GM12878 (cell line): ENCODE measurements at regions not wholly inside any gene's neighbourhood (a gene's known extent, or its start where the extent isn't known, plus 50 kb on each side); places are given as distances from the start of the nearest gene placed in this dataset.

Source experiments
- ATAC-seq: fragments of 200-7000 bp; cut with Tn5 transposase; 3 replicates; pipeline ENCODE4 v1.9.1; 2020; ENCODE audit warnings: mild to moderate bottlenecking, moderate library complexity
- BruUV-seq: library from RNA; stranded (reverse); fragments of 400-500 nt; replicated peaks from 2 replicates; lab custom pipeline; 2021; lab: Mats Ljungman, UMichigan
- CTCF ChIA-PET: fragments of 300-600 bp; sonication (Branson Sonifier 250); formaldehyde crosslinking; extraction: SDS; loops from one replicate; lab custom pipeline; 2021; ENCODE audit warnings: inconsistent platforms; lab: Yijun Ruan, JAX
- POLR2A ChIA-PET: fragments of 350-600 bp; formaldehyde crosslinking; extraction: SDS; loops from one replicate; lab custom pipeline; 2021; ENCODE audit warnings: inconsistent platforms; lab: Charles Lee
- RAD21 ChIA-PET: fragments of 300-600 bp; sonication (Branson Sonifier 250); formaldehyde crosslinking; loops from one replicate; lab custom pipeline; 2023; ENCODE audit warnings: antibody characterized with exemption; ENCODE audit not compliant: unreplicated experiment; lab: Charles Lee
- SMC1A ChIA-PET: fragments of 300-600 bp; sonication (Branson Sonifier 250); formaldehyde crosslinking; loops from one replicate; lab custom pipeline; 2023; ENCODE audit not compliant: unreplicated experiment, uncharacterized antibody; lab: Charles Lee
- DNase-seq: peaks from one replicate; pipeline ENCODE4 v3.0.0-alpha.2; 2011; ENCODE audit warnings: low read depth, low spot score
- FAIRE-seq: peaks from 3 replicates; lab custom pipeline; 2011; peaks lifted over from hg19 to GRCh38; lab: Jason Lieb, UNC
- H2AFZ ChIP-seq: 2 replicates; pipeline ENCODE4 v1.6.0; 2011; ENCODE audit warnings: low read depth, low read length, control low read depth; ENCODE audit not compliant: control insufficient read depth
- H3K27ac ChIP-seq: 2 replicates; pipeline ENCODE4 v1.5.1; 2011; ENCODE audit warnings: control low read depth; ENCODE audit not compliant: control insufficient read depth, insufficient read depth
- H3K27me3 ChIP-seq, 2 experiments: replicated peaks in 1 of 2; 2 replicates each; pipeline versions ENCODE4 v1.6.0 to v1.6.1; 2011; ENCODE audit warnings: low read length in 1 of 2; ENCODE audit not compliant: control insufficient read depth in 2 of 2, insufficient read depth in 2 of 2
- H3K36me3 ChIP-seq, 2 experiments: 2 replicates each; pipeline ENCODE4 v1.5.1; 2011; ENCODE audit warnings: low read length in 1 of 2; ENCODE audit not compliant: control insufficient read depth in 2 of 2, insufficient read depth in 2 of 2
- H3K4me1 ChIP-seq: 2 replicates; pipeline ENCODE4 v1.6.1; 2011; ENCODE audit warnings: mild to moderate bottlenecking, low read length, moderate library complexity, mixed read lengths; ENCODE audit not compliant: control insufficient read depth, insufficient read depth
- H3K4me2 ChIP-seq: 2 replicates; pipeline ENCODE4 v1.6.0; 2011; ENCODE audit warnings: control low read depth; ENCODE audit not compliant: control insufficient read depth, insufficient read depth
- H3K4me3 ChIP-seq: fragments of 200-600 bp; sonication (generic); 2 replicates; pipeline ENCODE4 v1.5.1; 2016
- H3K79me2 ChIP-seq: 2 replicates; pipeline ENCODE4 v1.6.0; 2011; ENCODE audit warnings: low read length; ENCODE audit not compliant: control insufficient read depth, insufficient read depth
- H3K9ac ChIP-seq: 2 replicates; pipeline ENCODE4 v1.8.0; 2011; ENCODE audit warnings: low read length, control low read depth, mixed read lengths; ENCODE audit not compliant: control insufficient read depth, insufficient read depth
- H3K9me3 ChIP-seq: replicated peaks from 3 replicates; pipeline ENCODE4 v1.5.1; 2011; ENCODE audit warnings: mild to moderate bottlenecking, low read length; ENCODE audit not compliant: control insufficient read depth, insufficient read depth
- H4K20me1 ChIP-seq: 2 replicates; pipeline ENCODE4 v1.6.0; 2011; ENCODE audit not compliant: control insufficient read depth, insufficient read depth
- ATF3 ChIP-seq: IDR thresholded peaks from 2 replicates; pipeline ENCODE4 v1.6.1; 2011; ENCODE audit warnings: low read depth, mild to moderate bottlenecking, low read length, moderate library complexity, borderline replicate concordance; ENCODE audit errors: extremely low read depth
- CHD2 ChIP-seq: IDR thresholded peaks from 2 replicates; pipeline ENCODE4 v1.6.1; 2011; ENCODE audit warnings: low read depth, low read length, improper control_type of control experiment, borderline replicate concordance
- CTCF ChIP-seq, 3 experiments: IDR thresholded peaks in 2 of 3; conservative IDR thresholded peaks in 1 of 3; 2 replicates each; pipeline ENCODE4 v1.5.1; 2011; ENCODE audit warnings: low read depth in 3 of 3, low read length in 3 of 3, mild to moderate bottlenecking in 3 of 3, control low read depth in 2 of 3, moderate library complexity in 2 of 3, inconsistent platforms in 1 of 3, mixed read lengths in 1 of 3; ENCODE audit not compliant: control insufficient read depth in 2 of 3, insufficient read depth in 1 of 3; ENCODE audit errors: extremely low read depth in 1 of 3
- MLLT1 ChIP-seq: fragments of 450-650 bp; IDR thresholded peaks from 2 replicates; pipeline ENCODE4 v1.6.1; 2016; ENCODE audit warnings: mild to moderate bottlenecking
- NFYB ChIP-seq: IDR thresholded peaks from 2 replicates; pipeline ENCODE4 v1.6.1; 2011; ENCODE audit warnings: low read depth, mild to moderate bottlenecking, low read length, improper control_type of control experiment, moderate library complexity; ENCODE audit not compliant: insufficient read depth
- NRF1 ChIP-seq: conservative IDR thresholded peaks from 2 replicates; pipeline ENCODE4 v1.6.1; 2011; ENCODE audit warnings: mild to moderate bottlenecking, low read depth, low read length, improper control_type of control experiment
- POLR2AphosphoS5 ChIP-seq: IDR thresholded peaks from 2 replicates; pipeline ENCODE4 v1.6.1; 2011; ENCODE audit warnings: mild to moderate bottlenecking, low read length, inconsistent platforms
- SMAD1 ChIP-seq: fragments of 450-650 bp; IDR thresholded peaks from 2 replicates; pipeline ENCODE4 v1.6.1; 2018; ENCODE audit warnings: mild to moderate bottlenecking, low read depth; ENCODE audit not compliant: partially characterized antibody
- USF2 ChIP-seq: IDR thresholded peaks from 2 replicates; pipeline ENCODE4 v1.6.1; 2011; ENCODE audit warnings: low read depth, low read length, improper control_type of control experiment, borderline replicate concordance
- WGBS: methylation state at CpG from one replicate; pipeline ENCODE4 v1.1.6; 2016; ENCODE audit warnings: low lambda C conversion rate; ENCODE audit not compliant: insufficient replicate concordance, insufficient coverage; ENCODE audit errors: missing lambda C conversion rate; 5-methylcytosine and 5-hydroxymethylcytosine counted together
- in situ Hi-C: fragments of 300-500 bp; cut with MboI; formaldehyde crosslinking; loops from 9 replicates; pipeline ENCODE4 v1.14.3; 2018; ENCODE audit warnings: mixed read lengths
- intact Hi-C: fragments of 100-400 bp; cut with micrococcal nuclease; formaldehyde crosslinking; loops from one replicate; pipeline ENCODE4 v1.14.2; 2022; ENCODE audit not compliant: unreplicated experiment

- TF ChIP-seq MLLT1 (no peak), CTCF (IDR thresholded peaks at IDR 0.05 in 2 of 3, conservative IDR thresholded peaks at IDR 0.05 in 1 of 3; ENCODE audit: control insufficient read depth in 2 of 3, extremely low read depth in 1 of 3, insufficient read depth in 1 of 3, low read depth in 3 of 3, low read length in 3 of 3) (no peak), POLR2AphosphoS5 (no peak), NFYB (no peak), NRF1 (no peak), SMAD1 (no peak)
- TF ChIP-seq, all 136 proteins: peak for 0
Observed at GRCh38 chr2:228841475-228841874, 429.6 kb downstream of the PID1 start (continued).

GRCh38 chr2:228840743-228841114, 430.4 kb downstream of the PID1 start:
- no TSS peak for BruUV-seq
- Histone ChIP-seq H3K27ac (no peak overlapping the region), H3K9ac (no peak overlapping the region), H4K20me1 (no peaks in the 10 kb centered on the region), H3K79me2 (no peaks in the 10 kb centered on the region), H3K27me3 (no peaks in the 10 kb centered on the region), H2AFZ (no peak overlapping the region), H3K9me3 (no peaks in the 10 kb centered on the region), H3K4me2 (no peak overlapping the region), H3K36me3 (no peaks in the 10 kb centered on the region), H3K4me3 (no peak overlapping the region), H3K4me1 (no peaks in the 10 kb centered on the region)
- SMC1A ChIA-PET = interaction anchor here (1.0 kb wide), 1 partner anchor 42 kb away, joined by 3 read pairs; no protein-coding TSS in a partner anchor
- no peak for ATAC-seq
- RAD21 ChIA-PET = no interaction called here
- TF ChIP-seq POLR2AphosphoS5 (no peak), CHD2 (no peak), USF2 (no peak), ATF3 (no peak)
- FAIRE-seq = no peak
- POLR2A ChIA-PET = no interaction called here
- intact Hi-C loops = no loop called here
- DNase-seq = no peak
- CTCF ChIA-PET = interaction anchor here (0.6 kb wide), 1 partner anchor 457 kb away, joined by 3 read pairs; no protein-coding TSS in a partner anchor
- 46% methylated on average over 4 of the region's 4 CpGs for WGBS
- in situ Hi-C loops = no loop called here
